B cell (primary cell): ENCODE measurements at regions not wholly inside any gene's neighbourhood (a gene's known extent, or its start where the extent isn't known, plus 50 kb on each side); places are given as distances from the start of the nearest gene placed in this dataset.

Source experiments
- ATAC-seq: fragments of 200-7000 bp; cut with Tn5 transposase; one replicate; pipeline ENCODE4 v1.10.0; 2021; ENCODE audit warnings: low read depth, mild to moderate bottlenecking, moderate number of reproducible peaks, moderate library complexity
- CTCF ChIA-PET: fragments of 350-600 bp; sonication (Branson Sonifier 250); formaldehyde crosslinking; loops from one replicate; lab custom pipeline; 2021; ENCODE audit warnings: antibody characterized with exemption, inconsistent platforms; lab: Charles Lee
- POLR2A ChIA-PET: fragments of 350-600 bp; sonication (Branson Sonifier 250); formaldehyde crosslinking; loops from one replicate; lab custom pipeline; 2021; ENCODE audit warnings: antibody characterized with exemption; lab: Charles Lee
- DNase-seq: peaks from one replicate; pipeline ENCODE4 v3.0.0; 2013
- H2AFZ ChIP-seq: 2 replicates; pipeline ENCODE4 v1.6.1; 2012; ENCODE audit warnings: mild to moderate bottlenecking, low read depth, low read length; ENCODE audit not compliant: insufficient read depth, poor library complexity, severe bottlenecking
- H3K27ac ChIP-seq, 2 donors: 1 replicate in 1 of 2; 2 replicates in 1 of 2; pipeline ENCODE4 v1.5.1; 2012 to 2013; ENCODE audit warnings: low read length in 2 of 2, mild to moderate bottlenecking in 2 of 2, moderate library complexity in 1 of 2
- H3K27me3 ChIP-seq, 4 experiments: fragments of 200-600 bp in 1 of 4; sonication (generic) in 1 of 4; replicated peaks in 1 of 4; 1 replicate in 2 of 4; 2 replicates in 2 of 4; pipeline versions ENCODE4 v1.6.1 to v1.7.0; 2013 to 2016; ENCODE audit warnings: low read length in 3 of 4, mild to moderate bottlenecking in 2 of 4, mixed read lengths in 1 of 4, moderate library complexity in 1 of 4; ENCODE audit not compliant: insufficient read depth in 4 of 4, control insufficient read depth in 3 of 4; ENCODE audit errors: control extremely low read depth in 1 of 4
- H3K36me3 ChIP-seq, 2 experiments: replicated peaks in 1 of 2; 1 replicate in 1 of 2; 2 replicates in 1 of 2; pipeline versions ENCODE4 v1.6.1 to v1.7.1; 2013; ENCODE audit warnings: low read length in 1 of 2; ENCODE audit not compliant: insufficient read depth in 2 of 2, control insufficient read depth in 1 of 2; ENCODE audit errors: control extremely low read depth in 1 of 2, extremely low read depth in 1 of 2
- H3K4me1 ChIP-seq, 2 donors: fragments of 200-600 bp in 1 of 2; sonication (generic) in 1 of 2; 1 replicate in 1 of 2; 2 replicates in 1 of 2; pipeline versions ENCODE4 v1.5.1 to v1.6.1; 2013 to 2017; ENCODE audit warnings: low read length in 2 of 2; ENCODE audit not compliant: control insufficient read depth in 2 of 2, insufficient read depth in 2 of 2
- H3K4me2 ChIP-seq: replicated peaks from 2 replicates; pipeline ENCODE3; 2012; ENCODE audit warnings: mild to moderate bottlenecking, low read depth, low read length; ENCODE audit not compliant: poor library complexity, severe bottlenecking
- H3K4me3 ChIP-seq, 5 experiments: fragments of 200-600 bp in 1 of 5; sonication (generic) in 1 of 5; 1 replicate in 3 of 5; 2 replicates in 2 of 5; pipeline versions ENCODE4 v1.5.1 to v1.7.0; 2011 to 2016; ENCODE audit warnings: low read length in 4 of 5, mild to moderate bottlenecking in 4 of 5, low read depth in 2 of 5, control low read depth in 1 of 5, moderate library complexity in 1 of 5; ENCODE audit not compliant: insufficient read depth in 1 of 5; ENCODE audit errors: control extremely low read depth in 1 of 5, extremely low read depth in 1 of 5
- H3K79me2 ChIP-seq: fragments of 200-600 bp; sonication (generic); one replicate; pipeline ENCODE4 v1.6.0; 2016; ENCODE audit warnings: low read length; ENCODE audit not compliant: control insufficient read depth, insufficient read depth
- H3K9ac ChIP-seq: fragments of 200-600 bp; sonication (generic); 2 replicates; pipeline ENCODE4 v1.6.1; 2017; ENCODE audit warnings: mild to moderate bottlenecking, low read length, moderate library complexity
- H3K9me3 ChIP-seq, 3 donors: one replicate each; pipeline versions ENCODE4 v1.6.1 to v1.7.1; 2013; ENCODE audit warnings: low read length in 2 of 3; ENCODE audit not compliant: control insufficient read depth in 2 of 3, insufficient read depth in 1 of 3; ENCODE audit errors: control extremely low read depth in 1 of 3
- H4K20me1 ChIP-seq: 2 replicates; pipeline ENCODE4 v1.6.0; 2012; ENCODE audit warnings: mild to moderate bottlenecking, low read length; ENCODE audit not compliant: insufficient read depth, control insufficient read depth, poor library complexity, severe bottlenecking
- H3K27ac Mint-ChIP-seq: one replicate; pipeline ENCODE4 v1.8.0; 2021; ENCODE audit warnings: mixed read lengths
- H3K27me3 Mint-ChIP-seq: one replicate; pipeline ENCODE4 v1.8.0; 2021; ENCODE audit warnings: mixed read lengths
- H3K4me1 Mint-ChIP-seq: one replicate; pipeline ENCODE4 v1.8.0; 2021; ENCODE audit warnings: mixed read lengths
- H3K4me3 Mint-ChIP-seq: one replicate; pipeline ENCODE4 v1.8.0; 2021; ENCODE audit warnings: mixed read lengths
- H3K9me3 Mint-ChIP-seq: one replicate; pipeline ENCODE4 v1.8.0; 2022; ENCODE audit warnings: mixed read lengths; ENCODE audit not compliant: insufficient read depth
- CTCF ChIP-seq: fragments of 200-600 bp; IDR thresholded peaks from one replicate; pipeline ENCODE4 v1.8.0; 2022; ENCODE audit warnings: antibody characterized with exemption, mild to moderate bottlenecking
- EZH2 ChIP-seq: IDR thresholded peaks from 2 replicates; pipeline ENCODE4 v1.6.1; 2012; ENCODE audit warnings: borderline replicate concordance, low read depth, mild to moderate bottlenecking, moderate library complexity, low read length; ENCODE audit not compliant: insufficient read depth, poor library complexity, severe bottlenecking
- WGBS: methylation state at CpG from one replicate; pipeline ENCODE4 v1.1.5; 2013; ENCODE audit warnings: missing lambda C conversion rate; ENCODE audit not compliant: insufficient coverage; 5-methylcytosine and 5-hydroxymethylcytosine counted together
- intact Hi-C: fragments of 100-400 bp; cut with micrococcal nuclease; formaldehyde crosslinking; loops from one replicate; pipeline ENCODE4 v1.10.0; 2022

DNA sequence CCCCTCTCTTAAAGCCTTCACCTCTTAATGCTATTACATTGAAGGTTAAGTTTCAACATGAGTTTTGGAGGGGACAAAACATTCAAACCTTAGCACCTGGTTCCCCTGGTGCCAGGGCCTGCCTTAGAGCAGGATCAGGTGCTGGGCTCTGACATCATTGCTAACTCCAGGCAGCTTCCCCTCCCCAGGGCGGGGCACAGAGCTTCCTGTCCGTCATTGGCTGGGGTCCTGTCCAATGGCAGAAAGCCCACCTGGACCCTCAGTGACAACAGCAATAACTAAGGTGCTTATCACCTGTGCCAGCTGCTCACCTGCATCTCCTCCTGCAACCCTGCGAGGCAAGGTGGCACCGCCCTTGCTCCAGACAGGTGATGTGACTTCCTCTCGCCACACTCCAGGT is 177.4 kb downstream of the NSG2 start:
- Histone ChIP-seq H4K20me1 (no peaks in the 10 kb centered on the region), H3K4me1 (no peaks in the 10 kb centered on the region), H3K79me2 (no peaks in the 10 kb centered on the region), H3K4me2 (no peak overlapping the region), H2AFZ (no peak overlapping the region), H3K27ac (no peak overlapping the region), H3K4me3 (no peak overlapping the region), H3K36me3 (no peaks in the 10 kb centered on the region), H3K27me3 (no peaks in the 10 kb centered on the region), H3K9ac (no peak overlapping the region), H3K9me3 (peaks cover 0 to 10% (median 0%) of the 10 kb centered on the region in 3 donors)
- intact Hi-C loops = no loop called here
- Mint-ChIP-seq H3K27ac (no peak overlapping the region), H3K9me3 (no peaks in the 10 kb centered on the region), H3K27me3 (peaks cover 16% of the 10 kb centered on the region), H3K4me1 (no peaks in the 10 kb centered on the region), H3K4me3 (no peak overlapping the region)
- 85% methylated on average over 3 of the region's 5 CpGs for WGBS
- TF ChIP-seq EZH2 (no peak), CTCF (no peak)
- POLR2A ChIA-PET = no interaction called here
- DNase-seq (no peak), ATAC-seq (no peak)
- CTCF ChIA-PET = no interaction called here

GRCh38 chr5:174223355-174223754 is 177.8 kb downstream of the NSG2 start:
- intact Hi-C loops = no loop called here
- H4K20me1 ChIP-seq = no peaks in the 10 kb centered on the region
- H3K9me3 ChIP-seq = peaks cover 0 to 10% (median 0%) of the 10 kb centered on the region in 3 donors
- H3K27ac Mint-ChIP-seq = no peak overlapping the region
- no peaks in the 10 kb centered on the region for H3K79me2 ChIP-seq
- peaks cover 0 to 2% (median 0%) of the 10 kb centered on the region in 4 experiments for H3K27me3 ChIP-seq
- 21% methylated on average over 9 of the region's 12 CpGs for WGBS
- no peak overlapping the region for H3K9ac ChIP-seq
- no peak overlapping the region for H3K4me2 ChIP-seq
- CTCF ChIA-PET = no interaction called here
- no peaks in the 10 kb centered on the region for H3K4me1 ChIP-seq
- H3K4me3 Mint-ChIP-seq = no peak overlapping the region
- H3K27me3 Mint-ChIP-seq = peaks cover 16% of the 10 kb centered on the region
- no peaks in the 10 kb centered on the region for H3K9me3 Mint-ChIP-seq
- H2AFZ ChIP-seq = no peak overlapping the region
- no peaks in the 10 kb centered on the region for H3K36me3 ChIP-seq
- ATAC-seq = no peak
- no peaks in the 10 kb centered on the region for H3K4me1 Mint-ChIP-seq
- H3K4me3 ChIP-seq = no peak overlapping the region
- H3K27ac ChIP-seq = no peak overlapping the region
- TF ChIP-seq EZH2 = no peak
- TF ChIP-seq CTCF = no peak
- POLR2A ChIA-PET = no interaction called here
- no peak for DNase-seq
